AG10803 (cell line): ENCODE measurements at regions not wholly inside any gene's neighbourhood (a gene's known extent, or its start where the extent isn't known, plus 50 kb on each side); places are given as distances from the start of the nearest gene placed in this dataset.

ENCODE experiments used
- DNase-seq: peaks from one replicate; pipeline ENCODE4 v3.0.0; 2010; ENCODE audit warnings: low read depth
- H3K4me3 ChIP-seq: 2 replicates; pipeline ENCODE4 v1.5.1; 2011; ENCODE audit warnings: mild to moderate bottlenecking, low read length, control low read depth
- CTCF ChIP-seq: conservative IDR thresholded peaks from 2 replicates; pipeline ENCODE4 v1.5.1; 2011; ENCODE audit warnings: mild to moderate bottlenecking, low read length, control low read depth, inconsistent platforms

GRCh38 chr12:58357511-58357910, 416.1 kb downstream of the ATP23 start:
- no peak for DNase-seq
- TF ChIP-seq CTCF, result no peak
- H3K4me3 ChIP-seq, result no peak overlapping the region

GRCh38 chr12:58358369-58358768, 417.0 kb downstream of the ATP23 start:
- TF ChIP-seq CTCF, result no peak
- DNase-seq, result no peak
- no peak overlapping the region for H3K4me3 ChIP-seq

GRCh38 chr12:58359084-58359483, 417.7 kb downstream of the ATP23 start:
- TF ChIP-seq CTCF, result no peak
- H3K4me3 ChIP-seq, result no peak overlapping the region
- peak; percentile 69 for DNase-seq

GRCh38 chr12:58361056-58361455, 419.7 kb downstream of the ATP23 start:
- DNase-seq, result no peak
- no peak overlapping the region for H3K4me3 ChIP-seq
- no peak for TF ChIP-seq CTCF

GRCh38 chr12:58363971-58364370, 422.6 kb downstream of the ATP23 start:
- H3K4me3 ChIP-seq, result no peak overlapping the region
- no peak for TF ChIP-seq CTCF
- DNase-seq, result peak; percentile 62

- H3K4me3 ChIP-seq, result no peak overlapping the region
- peak; percentile 99 for DNase-seq
- no peak for TF ChIP-seq CTCF
These were observed 423.2 kb downstream of the ATP23 start for GRCh38 chr12:58364389-58365086.

- H3K4me3 ChIP-seq, result no peak overlapping the region
- TF ChIP-seq CTCF, result no peak
- DNase-seq, result no peak
These were observed 423.7 kb downstream of the ATP23 start for GRCh38 chr12:58365087-58365390.
